Mesothelial cell of epicardium (in vitro differentiated cells): ENCODE measurements at regions not wholly inside any gene's neighbourhood (a gene's known extent, or its start where the extent isn't known, plus 50 kb on each side); places are given as distances from the start of the nearest gene placed in this dataset.

ENCODE experiments used
- DNase-seq, 2 experiments: peaks; one replicate each; pipeline ENCODE4 v3.0.0; 2021; ENCODE audit warnings: low spot score in 2 of 2; ENCODE audit not compliant: unreplicated experiment in 2 of 2
- H3K27ac Mint-ChIP-seq: 2 replicates; pipeline ENCODE4 v1.8.0; 2021; ENCODE audit warnings: mixed read lengths
- H3K27me3 Mint-ChIP-seq: 2 replicates; pipeline ENCODE4 v1.8.0; 2021; ENCODE audit warnings: low read depth, mixed read lengths
- H3K36me3 Mint-ChIP-seq: 2 replicates; pipeline ENCODE4 v1.8.0; 2021; ENCODE audit warnings: mixed read lengths
- H3K4me1 Mint-ChIP-seq: 2 replicates; pipeline ENCODE4 v1.8.0; 2021; ENCODE audit warnings: mixed read lengths
- H3K4me3 Mint-ChIP-seq: 2 replicates; pipeline ENCODE4 v1.8.0; 2021; ENCODE audit warnings: mild to moderate bottlenecking, moderate library complexity, mixed read lengths
- H3K9me3 Mint-ChIP-seq: 2 replicates; pipeline ENCODE4 v1.8.0; 2021; ENCODE audit warnings: mixed read lengths
- TF ChIP-seq, protein P1 (sequence below): fragments of 200-600 bp; sonication (generic); IDR thresholded peaks from one replicate; pipeline ENCODE4 v1.5.0; 2021; ENCODE audit warnings: antibody characterized with exemption; ENCODE audit not compliant: unreplicated experiment

GRCh38 chr18:67123901-67124300, 392.6 kb downstream of the DSEL start:
- Mint-ChIP-seq H3K4me1 (no peaks in the 10 kb centered on the region), H3K9me3 (peaks cover 11% of the 10 kb centered on the region), H3K27ac (no peak overlapping the region), H3K27me3 (no peaks in the 10 kb centered on the region), H3K4me3 (no peak overlapping the region), H3K36me3 (no peaks in the 10 kb centered on the region)
- DNase-seq = no peak
- TF ChIP-seq, protein P1, sequence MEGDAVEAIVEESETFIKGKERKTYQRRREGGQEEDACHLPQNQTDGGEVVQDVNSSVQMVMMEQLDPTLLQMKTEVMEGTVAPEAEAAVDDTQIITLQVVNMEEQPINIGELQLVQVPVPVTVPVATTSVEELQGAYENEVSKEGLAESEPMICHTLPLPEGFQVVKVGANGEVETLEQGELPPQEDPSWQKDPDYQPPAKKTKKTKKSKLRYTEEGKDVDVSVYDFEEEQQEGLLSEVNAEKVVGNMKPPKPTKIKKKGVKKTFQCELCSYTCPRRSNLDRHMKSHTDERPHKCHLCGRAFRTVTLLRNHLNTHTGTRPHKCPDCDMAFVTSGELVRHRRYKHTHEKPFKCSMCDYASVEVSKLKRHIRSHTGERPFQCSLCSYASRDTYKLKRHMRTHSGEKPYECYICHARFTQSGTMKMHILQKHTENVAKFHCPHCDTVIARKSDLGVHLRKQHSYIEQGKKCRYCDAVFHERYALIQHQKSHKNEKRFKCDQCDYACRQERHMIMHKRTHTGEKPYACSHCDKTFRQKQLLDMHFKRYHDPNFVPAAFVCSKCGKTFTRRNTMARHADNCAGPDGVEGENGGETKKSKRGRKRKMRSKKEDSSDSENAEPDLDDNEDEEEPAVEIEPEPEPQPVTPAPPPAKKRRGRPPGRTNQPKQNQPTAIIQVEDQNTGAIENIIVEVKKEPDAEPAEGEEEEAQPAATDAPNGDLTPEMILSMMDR = no peak

- no peak overlapping the region for H3K4me3 Mint-ChIP-seq
- no peaks in the 10 kb centered on the region for H3K36me3 Mint-ChIP-seq
- no peaks in the 10 kb centered on the region for H3K27me3 Mint-ChIP-seq
- H3K27ac Mint-ChIP-seq = peak overlapping the region; percentile 25
- TF ChIP-seq, protein P1 = no peak
- H3K9me3 Mint-ChIP-seq = peaks cover 13% of the 10 kb centered on the region
- no peak for DNase-seq
- peaks cover 8% of the 10 kb centered on the region for H3K4me1 Mint-ChIP-seq
These were observed 398.7 kb downstream of the DSEL start for GRCh38 chr18:67117804-67118203.

- no peaks in the 10 kb centered on the region for H3K36me3 Mint-ChIP-seq
- peaks cover 11% of the 10 kb centered on the region for H3K9me3 Mint-ChIP-seq
- peaks cover 1% of the 10 kb centered on the region for H3K27me3 Mint-ChIP-seq
- H3K4me3 Mint-ChIP-seq = no peak overlapping the region
- DNase-seq = no peak
- H3K4me1 Mint-ChIP-seq = peaks cover 19% of the 10 kb centered on the region
- no peak overlapping the region for H3K27ac Mint-ChIP-seq
- TF ChIP-seq, protein P1 = no peak
These were observed 407.0 kb downstream of the DSEL start for GRCh38 chr18:67109535-67109934.

DNA sequence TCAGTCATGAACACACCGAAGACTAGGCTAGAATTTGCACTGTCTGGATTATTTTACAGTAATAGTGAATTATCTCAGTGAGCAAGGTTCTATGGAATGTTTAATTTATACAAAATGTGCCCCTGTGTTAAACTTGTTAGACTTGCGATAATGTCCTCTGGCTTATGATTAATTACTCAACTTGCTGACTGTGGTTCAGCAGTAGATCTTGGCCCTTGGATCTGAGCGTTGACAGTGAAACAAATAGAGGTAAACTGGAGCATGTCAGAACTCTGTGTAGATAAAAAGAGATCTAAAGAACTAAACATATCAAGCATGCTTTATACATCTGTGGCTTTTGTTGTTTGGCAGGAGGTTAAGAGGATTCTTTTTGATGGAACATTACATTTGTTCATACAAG, 407.6 kb downstream of the DSEL start:
- Mint-ChIP-seq H3K9me3 (peaks cover 5% of the 10 kb centered on the region), H3K27ac (peak overlapping the region; percentile 12), H3K4me1 (peaks cover 19% of the 10 kb centered on the region), H3K27me3 (peaks cover 7% of the 10 kb centered on the region), H3K4me3 (no peak overlapping the region), H3K36me3 (no peaks in the 10 kb centered on the region)
- no peak for DNase-seq
- TF ChIP-seq, protein P1 = no peak

GRCh38 chr18:67104700-67105284, 411.7 kb downstream of the DSEL start:
- H3K27ac Mint-ChIP-seq = no peak overlapping the region
- no peak overlapping the region for H3K4me3 Mint-ChIP-seq
- peak; percentile 31 to 56 for DNase-seq
- no peaks in the 10 kb centered on the region for H3K9me3 Mint-ChIP-seq
- peaks cover 17% of the 10 kb centered on the region for H3K27me3 Mint-ChIP-seq
- H3K4me1 Mint-ChIP-seq = peaks cover 17% of the 10 kb centered on the region
- no peaks in the 10 kb centered on the region for H3K36me3 Mint-ChIP-seq
- TF ChIP-seq, protein P1 = peak; percentile 31

DNA sequence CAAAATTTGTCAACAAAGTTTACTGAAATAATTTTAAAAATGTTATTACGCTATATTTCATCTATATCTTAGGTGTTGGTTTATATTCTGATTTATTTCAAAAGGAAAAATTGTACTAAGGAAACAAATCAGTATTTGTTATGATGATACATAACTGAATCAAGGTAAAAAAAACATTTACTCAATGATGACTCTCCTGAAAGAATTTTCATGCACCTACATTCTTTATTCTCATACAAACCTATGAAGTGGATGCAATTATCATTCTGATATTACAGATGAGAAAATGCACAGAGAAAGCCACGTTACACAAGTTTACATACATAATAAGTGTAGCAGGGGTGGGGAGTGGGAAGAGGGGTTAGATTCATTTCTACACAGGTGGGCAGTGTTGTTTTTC, 422.4 kb downstream of the DSEL start:
- H3K4me1 Mint-ChIP-seq = no peaks in the 10 kb centered on the region
- no peak for DNase-seq
- no peaks in the 10 kb centered on the region for H3K36me3 Mint-ChIP-seq
- TF ChIP-seq, protein P1 = no peak
- no peak overlapping the region for H3K4me3 Mint-ChIP-seq
- H3K9me3 Mint-ChIP-seq = peaks cover 3% of the 10 kb centered on the region
- H3K27me3 Mint-ChIP-seq = no peaks in the 10 kb centered on the region
- H3K27ac Mint-ChIP-seq = no peak overlapping the region
